MM.1S (cell line): ENCODE measurements at regions not wholly inside any gene's neighbourhood (a gene's known extent, or its start where the extent isn't known, plus 50 kb on each side); places are given as distances from the start of the nearest gene placed in this dataset.

ENCODE experiments used
- DNase-seq: peaks from one replicate; pipeline ENCODE4 v3.0.0-alpha.2; 2015
- H2AFZ ChIP-seq: fragments of 300-600 bp; sonication (generic); 2 replicates; pipeline ENCODE4 v1.6.0; 2016; ENCODE audit warnings: antibody characterized with exemption, low read length
- H3F3A ChIP-seq: fragments of 300-600 bp; sonication (generic); 2 replicates; pipeline ENCODE4 v1.6.1; 2016; ENCODE audit warnings: mild to moderate bottlenecking, antibody characterized with exemption, low read length, moderate library complexity, mixed read lengths; ENCODE audit not compliant: insufficient read depth
- H3K27ac ChIP-seq: fragments of 300-600 bp; sonication (generic); 2 replicates; pipeline ENCODE4 v1.5.1; 2016; ENCODE audit warnings: mild to moderate bottlenecking, low read length
- H3K27me3 ChIP-seq: fragments of 300-600 bp; sonication (generic); replicated peaks from 2 replicates; pipeline ENCODE4 v1.6.0; 2016; ENCODE audit warnings: low read length; ENCODE audit not compliant: insufficient read depth
- H3K36me3 ChIP-seq: fragments of 300-600 bp; sonication (generic); replicated peaks from 2 replicates; pipeline ENCODE4 v1.6.1; 2016; ENCODE audit warnings: mild to moderate bottlenecking, low read length, mixed read lengths; ENCODE audit not compliant: insufficient read depth
- H3K4me1 ChIP-seq: fragments of 300-600 bp; sonication (generic); 2 replicates; pipeline ENCODE4 v1.6.1; 2016; ENCODE audit warnings: low read length, mixed read lengths
- H3K4me2 ChIP-seq: fragments of 300-600 bp; sonication (generic); 2 replicates; pipeline ENCODE4 v1.6.0; 2016; ENCODE audit warnings: low read depth, low read length
- H3K4me3 ChIP-seq: fragments of 300-600 bp; sonication (generic); 2 replicates; pipeline ENCODE4 v1.5.1; 2016; ENCODE audit warnings: low read length, mixed read lengths
- H3K79me2 ChIP-seq: fragments of 300-600 bp; sonication (generic); 2 replicates; pipeline ENCODE4 v1.6.1; 2016; ENCODE audit warnings: mixed run types, low read length, mixed read lengths
- H3K9ac ChIP-seq: fragments of 300-600 bp; sonication (generic); 2 replicates; pipeline ENCODE4 v1.6.1; 2016; ENCODE audit warnings: low read length, mixed read lengths
- H3K9me2 ChIP-seq: fragments of 300-600 bp; sonication (generic); replicated peaks from 2 replicates; pipeline ENCODE4 v1.6.1; 2016; ENCODE audit warnings: mild to moderate bottlenecking, low read length, mixed read lengths; ENCODE audit not compliant: insufficient read depth
- H3K9me3 ChIP-seq: fragments of 300-600 bp; sonication (generic); replicated peaks from 2 replicates; pipeline ENCODE4 v1.6.1; 2016; ENCODE audit warnings: mild to moderate bottlenecking, low read length, mixed read lengths; ENCODE audit not compliant: insufficient read depth
- H4K20me1 ChIP-seq: fragments of 300-600 bp; sonication (generic); 2 replicates; pipeline ENCODE4 v1.6.1; 2016; ENCODE audit warnings: mild to moderate bottlenecking, low read length, moderate library complexity, mixed read lengths; ENCODE audit not compliant: insufficient read depth
- EZH2 ChIP-seq: fragments of 300-600 bp; sonication (generic); optimal IDR thresholded peaks from 2 replicates; pipeline ENCODE3; 2017; ENCODE audit warnings: low read depth, mild to moderate bottlenecking, antibody characterized with exemption, low read length, mixed read lengths
- EZH2phosphoT487 ChIP-seq: fragments of 300-600 bp; sonication (generic); IDR thresholded peaks from 2 replicates; pipeline ENCODE4 v1.6.1; 2018; ENCODE audit warnings: antibody characterized with exemption, low read length
- TF ChIP-seq, protein P1 (sequence below): fragments of 300-600 bp; sonication (generic); IDR thresholded peaks from 2 replicates; pipeline ENCODE4 v1.5.1; 2016; ENCODE audit warnings: antibody characterized with exemption, low read length, mixed read lengths

DNA sequence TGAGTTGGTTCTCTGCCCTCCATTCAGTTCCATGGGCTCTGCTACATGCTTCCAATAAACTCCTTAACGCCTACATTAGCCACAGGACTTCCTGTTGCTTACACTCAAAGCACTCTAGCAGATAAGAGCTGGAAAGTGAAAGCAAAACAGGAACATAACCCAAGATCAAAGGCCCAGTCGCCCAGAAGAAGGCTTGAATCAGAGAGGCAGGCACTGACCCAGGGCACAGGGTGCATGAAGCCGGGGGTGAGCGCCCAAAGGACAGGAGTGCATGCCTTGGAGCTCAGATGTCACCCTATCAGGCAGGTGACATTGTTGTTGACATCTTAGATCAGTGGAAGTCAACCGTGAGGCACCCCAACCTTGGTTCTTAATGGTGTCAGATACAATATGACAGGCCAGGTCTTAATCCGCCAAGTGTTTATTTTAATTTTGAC lies 235.1 kb downstream of the UACA start:
- no peaks in the 10 kb centered on the region for H3K27me3 ChIP-seq
- peak overlapping the region; percentile 3; the same call in 1 of the 2 replicates for H3K27ac ChIP-seq
- H3K79me2 ChIP-seq: no peaks in the 10 kb centered on the region
- no peak overlapping the region for H3K9ac ChIP-seq
- H3K9me2 ChIP-seq: no peaks in the 10 kb centered on the region
- H3K4me3 ChIP-seq: 0 out of 2 replicates have a peak overlapping the region, but pooled peaks have one; percentile 8
- no peaks in the 10 kb centered on the region for H3K9me3 ChIP-seq
- TF ChIP-seq EZH2 (no peak), EZH2phosphoT487 (no peak)
- TF ChIP-seq, protein P1, sequence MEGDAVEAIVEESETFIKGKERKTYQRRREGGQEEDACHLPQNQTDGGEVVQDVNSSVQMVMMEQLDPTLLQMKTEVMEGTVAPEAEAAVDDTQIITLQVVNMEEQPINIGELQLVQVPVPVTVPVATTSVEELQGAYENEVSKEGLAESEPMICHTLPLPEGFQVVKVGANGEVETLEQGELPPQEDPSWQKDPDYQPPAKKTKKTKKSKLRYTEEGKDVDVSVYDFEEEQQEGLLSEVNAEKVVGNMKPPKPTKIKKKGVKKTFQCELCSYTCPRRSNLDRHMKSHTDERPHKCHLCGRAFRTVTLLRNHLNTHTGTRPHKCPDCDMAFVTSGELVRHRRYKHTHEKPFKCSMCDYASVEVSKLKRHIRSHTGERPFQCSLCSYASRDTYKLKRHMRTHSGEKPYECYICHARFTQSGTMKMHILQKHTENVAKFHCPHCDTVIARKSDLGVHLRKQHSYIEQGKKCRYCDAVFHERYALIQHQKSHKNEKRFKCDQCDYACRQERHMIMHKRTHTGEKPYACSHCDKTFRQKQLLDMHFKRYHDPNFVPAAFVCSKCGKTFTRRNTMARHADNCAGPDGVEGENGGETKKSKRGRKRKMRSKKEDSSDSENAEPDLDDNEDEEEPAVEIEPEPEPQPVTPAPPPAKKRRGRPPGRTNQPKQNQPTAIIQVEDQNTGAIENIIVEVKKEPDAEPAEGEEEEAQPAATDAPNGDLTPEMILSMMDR: no peak
- no peaks in the 10 kb centered on the region for H3K36me3 ChIP-seq
- peaks cover 6% of the 10 kb centered on the region for H3K4me1 ChIP-seq
- peak; percentile 94 for DNase-seq
- H4K20me1 ChIP-seq: no peaks in the 10 kb centered on the region
- H2AFZ ChIP-seq: peak overlapping the region; percentile 59
- H3F3A ChIP-seq: no peaks in the 10 kb centered on the region
- H3K4me2 ChIP-seq: peak overlapping the region; percentile 67; the same call in 1 of the 2 replicates

DNA sequence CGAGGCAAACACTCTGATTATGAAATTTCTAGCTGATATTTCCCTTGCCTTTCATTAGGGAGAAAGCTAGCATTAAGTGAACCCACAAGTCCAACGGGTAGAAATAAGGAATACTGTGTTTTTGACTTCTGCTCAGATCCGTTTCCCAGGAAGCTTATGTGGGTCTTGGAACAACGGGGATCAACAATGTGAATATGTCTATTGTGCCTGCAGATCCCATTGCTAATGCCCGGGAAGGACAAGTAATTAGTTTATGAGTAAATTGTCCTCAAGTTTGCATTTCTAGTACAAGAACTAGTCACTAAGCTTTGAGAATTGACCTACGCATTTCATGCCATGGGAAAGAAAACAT lies 236.4 kb downstream of the UACA start:
- Histone ChIP-seq H3K79me2 (no peaks in the 10 kb centered on the region), H2AFZ (no peak overlapping the region), H4K20me1 (no peaks in the 10 kb centered on the region), H3K9me3 (no peaks in the 10 kb centered on the region), H3K27me3 (no peaks in the 10 kb centered on the region), H3K4me1 (peaks cover 6% of the 10 kb centered on the region), H3K4me3 (no peak overlapping the region), H3K27ac (no peak overlapping the region), H3K9ac (no peak overlapping the region), H3F3A (no peaks in the 10 kb centered on the region), H3K4me2 (no peak overlapping the region), H3K9me2 (no peaks in the 10 kb centered on the region), H3K36me3 (no peaks in the 10 kb centered on the region)
- DNase-seq: no peak
- TF ChIP-seq, protein P1: no peak
- no peak for TF ChIP-seq EZH2phosphoT487
- TF ChIP-seq EZH2: no peak

DNA sequence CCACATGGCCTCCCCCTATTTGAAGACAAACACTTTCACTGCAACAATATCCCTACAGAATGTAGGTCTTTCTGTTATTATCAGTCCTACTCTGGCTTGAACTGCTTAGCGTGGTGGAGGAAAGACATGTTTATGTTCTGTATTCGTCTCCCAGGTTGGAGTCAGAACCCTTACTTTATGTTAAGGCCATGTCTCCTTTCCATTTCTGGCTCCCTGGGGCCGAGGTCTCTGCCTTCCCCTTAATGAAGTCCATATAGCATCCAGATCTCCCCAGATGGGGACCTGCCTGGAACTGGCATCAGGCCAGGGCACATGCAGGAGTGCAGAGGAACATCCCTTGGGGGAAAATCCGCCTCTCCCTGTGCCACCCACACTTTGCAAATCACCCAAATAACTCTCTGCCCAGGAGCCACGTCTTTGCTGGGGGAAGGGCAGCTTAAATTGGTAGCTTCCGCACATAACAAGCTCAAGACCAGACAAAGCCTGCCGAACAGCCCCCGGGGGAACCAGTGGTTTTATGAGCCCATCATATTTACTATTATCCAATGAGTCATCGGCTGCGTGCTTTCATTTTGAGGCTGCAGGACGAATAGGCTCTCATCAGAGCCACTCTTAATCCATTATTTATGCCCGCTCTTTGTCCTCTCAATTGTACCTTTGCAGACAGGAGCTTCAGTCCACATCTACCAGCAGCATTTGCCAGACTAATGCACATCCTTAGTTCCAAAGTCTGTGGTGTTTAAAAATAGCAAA lies 237.0 kb downstream of the UACA start:
- DNase-seq: no peak
- H3K9ac ChIP-seq: no peak overlapping the region
- H3K9me2 ChIP-seq: no peaks in the 10 kb centered on the region
- TF ChIP-seq EZH2phosphoT487 (no peak), EZH2 (no peak)
- TF ChIP-seq, protein P1: no peak
- H3K9me3 ChIP-seq: no peaks in the 10 kb centered on the region
- H3K4me3 ChIP-seq: no peak overlapping the region
- no peaks in the 10 kb centered on the region for H3K79me2 ChIP-seq
- H3K36me3 ChIP-seq: no peaks in the 10 kb centered on the region
- no peaks in the 10 kb centered on the region for H3F3A ChIP-seq
- peaks cover 6% of the 10 kb centered on the region for H3K4me1 ChIP-seq
- no peaks in the 10 kb centered on the region for H4K20me1 ChIP-seq
- no peak overlapping the region for H3K27ac ChIP-seq
- no peak overlapping the region for H2AFZ ChIP-seq
- H3K27me3 ChIP-seq: no peaks in the 10 kb centered on the region
- H3K4me2 ChIP-seq: no peak overlapping the region
